ENCODE measurements at regions not wholly inside any gene's neighbourhood (a gene's known extent, or its start where the extent isn't known, plus 50 kb on each side); places are given as distances from the start of the nearest gene placed in this dataset.

DNA sequence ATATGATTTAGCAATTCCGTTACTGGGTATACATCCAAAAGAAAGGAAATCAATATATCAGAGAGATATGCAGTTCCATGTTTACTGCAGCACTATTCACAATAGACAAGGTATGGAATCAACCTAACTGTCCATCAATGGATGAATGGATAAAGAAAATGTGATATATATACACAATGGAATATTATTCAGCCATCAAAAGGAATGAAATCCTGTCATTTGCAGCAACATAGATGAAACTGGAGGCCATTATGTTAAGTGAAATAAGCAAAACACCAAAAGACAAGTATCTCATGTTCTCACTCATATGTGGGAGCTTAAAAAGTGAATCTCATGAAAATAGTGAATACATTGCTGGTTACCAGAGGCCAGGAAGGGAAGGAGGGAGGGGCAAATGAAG is 390.8 kb downstream of the ZFHX3 start:
- no peak for TF ChIP-seq POLR2AphosphoS5 (IDR thresholded peaks at IDR 0.05)
- TF ChIP-seq EP300 (IDR thresholded peaks at IDR 0.05): no peak
